ENCODE measurements at regions not wholly inside any gene's neighbourhood (a gene's known extent, or its start where the extent isn't known, plus 50 kb on each side); places are given as distances from the start of the nearest gene placed in this dataset.
A peak's percentile ranks its signal among the peaks of the same experiment; 100 is the strongest.

- DNase-seq (ENCODE audit: low spot score), result no peak
- H3K9me3 ChIP-seq, result no peaks in the 10 kb centered on the region
- no peak overlapping the region for H3K27ac ChIP-seq
- peaks cover 0 to 8% of the 10 kb centered on the region in 2 donors for H3K4me1 ChIP-seq (ENCODE audit: control insufficient read depth in 1 of 2, low read depth in 2 of 2)
- no peaks in the 10 kb centered on the region for H3K36me3 ChIP-seq
- no peaks in the 10 kb centered on the region for H3K27me3 ChIP-seq (replicated peaks; ENCODE audit: insufficient read depth)
- no peak overlapping the region for H3K4me3 ChIP-seq
- TF ChIP-seq CTCF (IDR thresholded peaks at IDR 0.05), result no peak
- no peak for ATAC-seq (ENCODE audit: insufficient number of reproducible peaks, low FRiP score, low read depth)
Measured at GRCh38 chr3:94359996-94360395, 297.1 kb downstream of the NSUN3 start.

- H3K4me3 ChIP-seq, result no peak overlapping the region
- no peaks in the 10 kb centered on the region for H3K27me3 ChIP-seq (replicated peaks; ENCODE audit: insufficient read depth)
- H3K9me3 ChIP-seq, result no peaks in the 10 kb centered on the region
- ATAC-seq (ENCODE audit: insufficient number of reproducible peaks, low FRiP score, low read depth) (peak; percentile 76), DNase-seq (ENCODE audit: low spot score) (peak; percentile 11)
- no peaks in the 10 kb centered on the region for H3K36me3 ChIP-seq
- no peak overlapping the region for H3K27ac ChIP-seq
- H3K4me1 ChIP-seq (ENCODE audit: control insufficient read depth in 1 of 2, low read depth in 2 of 2), result peaks cover 0 to 8% of the 10 kb centered on the region in 2 donors
- no peak for TF ChIP-seq CTCF (IDR thresholded peaks at IDR 0.05)
Measured at GRCh38 chr3:94360987-94361386, 298.1 kb downstream of the NSUN3 start.

GRCh38 chr3:94362393-94362792 lies 299.5 kb downstream of the NSUN3 start:
- H3K4me3 ChIP-seq, result no peak overlapping the region
- H3K27me3 ChIP-seq (replicated peaks; ENCODE audit: insufficient read depth), result no peaks in the 10 kb centered on the region
- no peak overlapping the region for H3K27ac ChIP-seq
- no peak for ATAC-seq (ENCODE audit: insufficient number of reproducible peaks, low FRiP score, low read depth)
- TF ChIP-seq CTCF (IDR thresholded peaks at IDR 0.05), result no peak
- no peaks in the 10 kb centered on the region for H3K9me3 ChIP-seq
- no peaks in the 10 kb centered on the region for H3K36me3 ChIP-seq
- no peak for DNase-seq (ENCODE audit: low spot score)
- peaks cover 0 to 8% of the 10 kb centered on the region in 2 donors for H3K4me1 ChIP-seq (ENCODE audit: control insufficient read depth in 1 of 2, low read depth in 2 of 2)

- DNase-seq (ENCODE audit: low spot score), result no peak
- Histone ChIP-seq H3K27me3 (replicated peaks; ENCODE audit: insufficient read depth) (no peaks in the 10 kb centered on the region), H3K4me1 (ENCODE audit: control insufficient read depth in 1 of 2, low read depth in 2 of 2) (peaks cover 0 to 8% of the 10 kb centered on the region in 2 donors), H3K27ac (no peak overlapping the region), H3K4me3 (no peak overlapping the region), H3K36me3 (no peaks in the 10 kb centered on the region), H3K9me3 (no peaks in the 10 kb centered on the region)
- TF ChIP-seq CTCF (IDR thresholded peaks at IDR 0.05), result no peak
- no peak for ATAC-seq (ENCODE audit: insufficient number of reproducible peaks, low FRiP score, low read depth)
Measured at GRCh38 chr3:94365006-94365405, 302.1 kb downstream of the NSUN3 start.

GRCh38 chr3:94372026-94372425 lies 309.2 kb downstream of the NSUN3 start:
- no peak overlapping the region for H3K4me3 ChIP-seq
- no peaks in the 10 kb centered on the region for H3K27me3 ChIP-seq (replicated peaks; ENCODE audit: insufficient read depth)
- H3K27ac ChIP-seq, result no peak overlapping the region
- TF ChIP-seq CTCF (IDR thresholded peaks at IDR 0.05), result no peak
- no peaks in the 10 kb centered on the region for H3K36me3 ChIP-seq
- H3K9me3 ChIP-seq, result no peaks in the 10 kb centered on the region
- ATAC-seq (ENCODE audit: insufficient number of reproducible peaks, low FRiP score, low read depth) (no peak), DNase-seq (ENCODE audit: low spot score) (no peak)
- no peaks in the 10 kb centered on the region for H3K4me1 ChIP-seq (ENCODE audit: control insufficient read depth in 1 of 2, low read depth in 2 of 2)
